HG03442 (cell line): ENCODE measurements at regions not wholly inside any gene's neighbourhood (a gene's known extent, or its start where the extent isn't known, plus 50 kb on each side); places are given as distances from the start of the nearest gene placed in this dataset.
"Not testable (repeated sequence)": the region's sequence is repeated elsewhere in the genome, so short reads cannot be mapped to it uniquely, and the experiment has no call there.

Experiments used
- ATAC-seq: cut with Tn5 transposase; IDR thresholded peaks from one replicate; pipeline ENCODE4 v1.9.1; 2021; ENCODE audit warnings: mild to moderate bottlenecking, moderate library complexity; ENCODE audit not compliant: unreplicated experiment

GRCh38 chr5:166926138-166926537 lies 1365.3 kb upstream of the WWC1 start:
- no peak for ATAC-seq

GRCh38 chr5:166926806-166927475 lies 1364.5 kb upstream of the WWC1 start:
- not testable (repeated sequence) for ATAC-seq

GRCh38 chr5:166936351-166936750 lies 1355.1 kb upstream of the WWC1 start:
- no peak for ATAC-seq

GRCh38 chr5:166938071-166938470 lies 1353.4 kb upstream of the WWC1 start:
- ATAC-seq = no peak

- no peak for ATAC-seq
Observed at GRCh38 chr5:166942948-166943347, 1348.5 kb upstream of the WWC1 start.

GRCh38 chr5:166947045-166947444 lies 1344.4 kb upstream of the WWC1 start:
- ATAC-seq = no peak

- ATAC-seq = no peak
Observed at GRCh38 chr5:166948679-166949078, 1342.8 kb upstream of the WWC1 start.

GRCh38 chr5:166952048-166952447 lies 1339.4 kb upstream of the WWC1 start:
- no peak for ATAC-seq

GRCh38 chr5:166957782-166958181 lies 1333.7 kb upstream of the WWC1 start:
- ATAC-seq = no peak

- no peak for ATAC-seq
Observed at GRCh38 chr5:166959766-166960165, 1331.7 kb upstream of the WWC1 start.

GRCh38 chr5:166961028-166961427 lies 1330.4 kb upstream of the WWC1 start:
- no peak for ATAC-seq

GRCh38 chr5:166961913-166962312 lies 1329.5 kb upstream of the WWC1 start:
- ATAC-seq = no peak

GRCh38 chr5:166962461-166962860 lies 1329.0 kb upstream of the WWC1 start:
- ATAC-seq = no peak

- ATAC-seq = no peak
Observed at GRCh38 chr5:166963596-166963995, 1327.8 kb upstream of the WWC1 start.

- no peak for ATAC-seq
Observed at GRCh38 chr5:166977911-166978422, 1313.5 kb upstream of the WWC1 start.

GRCh38 chr5:166979307-166979895 lies 1312.0 kb upstream of the WWC1 start:
- no peak for ATAC-seq

- no peak for ATAC-seq
Observed at GRCh38 chr5:166980666-166981065, 1310.8 kb upstream of the WWC1 start.

- ATAC-seq = no peak
Observed at GRCh38 chr5:166982226-166982625, 1309.2 kb upstream of the WWC1 start.

- ATAC-seq = no peak
Observed at GRCh38 chr5:166991601-166992000, 1299.8 kb upstream of the WWC1 start.

GRCh38 chr5:166992108-166992507 lies 1299.3 kb upstream of the WWC1 start:
- ATAC-seq = no peak

GRCh38 chr5:166992874-166993722 lies 1298.3 kb upstream of the WWC1 start:
- ATAC-seq = no peak

- no peak for ATAC-seq
Observed at GRCh38 chr5:166994226-166994625, 1297.2 kb upstream of the WWC1 start.
